ENCODE measurements at regions not wholly inside any gene's neighbourhood (a gene's known extent, or its start where the extent isn't known, plus 50 kb on each side); places are given as distances from the start of the nearest gene placed in this dataset.

DNA sequence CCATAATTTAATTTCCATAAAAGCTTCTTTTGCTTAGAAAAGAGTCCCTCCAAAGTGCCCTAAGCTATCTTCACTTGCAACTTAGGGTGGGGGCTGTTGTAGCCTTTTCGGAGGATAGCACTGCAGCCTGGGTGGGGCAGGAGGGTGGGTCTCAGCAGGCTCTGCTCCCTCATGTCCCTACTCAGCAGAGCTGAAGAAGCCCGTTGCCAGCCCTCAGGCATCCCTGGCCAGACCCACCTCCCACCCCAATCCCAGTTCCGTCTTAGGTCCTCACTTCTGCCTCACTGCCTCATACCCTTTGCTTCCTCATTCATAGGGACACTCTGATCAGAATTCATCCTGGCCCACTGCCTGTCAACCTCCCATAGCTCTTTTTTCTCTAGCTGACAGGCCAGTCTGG, 99.8 kb upstream of the ZMIZ1 start (continued):
- TF ChIP-seq ZBTB33 (IDR thresholded peaks at IDR 0.05; ENCODE audit: borderline replicate concordance, low read depth) (no peak), CHD2 (IDR thresholded peaks at IDR 0.05; ENCODE audit: low read length, partially characterized antibody) (no peak), SMC3 (IDR thresholded peaks at IDR 0.05; ENCODE audit: low read depth, low read length) (no peak), MXI1 (IDR thresholded peaks at IDR 0.05; ENCODE audit: low read depth, low read length) (no peak), USF1 (IDR thresholded peaks at IDR 0.05; ENCODE audit: borderline replicate concordance, low read depth) (no peak), POLR2AphosphoS5 (IDR thresholded peaks at IDR 0.05; ENCODE audit: low read depth, low read length) (no peak), JUND (IDR thresholded peaks at IDR 0.05) (no peak)

DNA sequence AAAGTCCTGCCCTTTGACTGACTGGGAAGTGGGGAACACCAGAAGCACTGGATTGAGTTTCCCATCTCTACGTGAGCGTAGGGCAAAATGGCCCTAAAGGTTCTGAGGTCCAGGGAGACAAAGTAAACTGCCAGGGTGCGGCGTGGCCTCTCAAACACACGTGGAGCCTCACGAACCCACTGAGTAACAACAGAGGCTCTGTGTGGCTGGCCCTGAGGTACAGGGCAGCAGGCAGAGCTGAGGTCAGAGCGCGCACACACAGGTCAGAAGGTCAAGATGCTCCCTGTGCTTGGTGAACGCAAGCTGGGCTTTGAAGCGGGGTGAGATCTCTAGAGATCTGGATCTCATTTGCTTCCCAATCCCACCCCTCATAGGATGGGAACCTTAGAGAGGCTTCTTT, 99.0 kb upstream of the ZMIZ1 start:
- no peaks in the 10 kb centered on the region for H3K9me3 ChIP-seq
- POLR2A ChIA-PET, result interaction anchor here (1.4 kb wide), 1 partner anchor 59 kb away, joined by 4 read pairs; no protein-coding TSS in a partner anchor
- no peak for TF ChIP-seq CHD2 (IDR thresholded peaks at IDR 0.05; ENCODE audit: low read length, partially characterized antibody)
- TF ChIP-seq POLR2AphosphoS5 (IDR thresholded peaks at IDR 0.05; ENCODE audit: low read depth, low read length), result no peak
- TF ChIP-seq, protein P1, sequence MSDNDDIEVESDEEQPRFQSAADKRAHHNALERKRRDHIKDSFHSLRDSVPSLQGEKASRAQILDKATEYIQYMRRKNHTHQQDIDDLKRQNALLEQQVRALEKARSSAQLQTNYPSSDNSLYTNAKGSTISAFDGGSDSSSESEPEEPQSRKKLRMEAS (IDR thresholded peaks at IDR 0.05; ENCODE audit: low read depth), result no peak
- no peak for TF ChIP-seq USF1 (IDR thresholded peaks at IDR 0.05; ENCODE audit: borderline replicate concordance, low read depth)
- TF ChIP-seq EZH2phosphoT487 (IDR thresholded peaks at IDR 0.05; ENCODE audit: borderline replicate concordance, low read depth), result no peak
- TF ChIP-seq MEF2A (IDR thresholded peaks at IDR 0.05; ENCODE audit: borderline replicate concordance, low read depth), result no peak
- TF ChIP-seq, protein P2, sequence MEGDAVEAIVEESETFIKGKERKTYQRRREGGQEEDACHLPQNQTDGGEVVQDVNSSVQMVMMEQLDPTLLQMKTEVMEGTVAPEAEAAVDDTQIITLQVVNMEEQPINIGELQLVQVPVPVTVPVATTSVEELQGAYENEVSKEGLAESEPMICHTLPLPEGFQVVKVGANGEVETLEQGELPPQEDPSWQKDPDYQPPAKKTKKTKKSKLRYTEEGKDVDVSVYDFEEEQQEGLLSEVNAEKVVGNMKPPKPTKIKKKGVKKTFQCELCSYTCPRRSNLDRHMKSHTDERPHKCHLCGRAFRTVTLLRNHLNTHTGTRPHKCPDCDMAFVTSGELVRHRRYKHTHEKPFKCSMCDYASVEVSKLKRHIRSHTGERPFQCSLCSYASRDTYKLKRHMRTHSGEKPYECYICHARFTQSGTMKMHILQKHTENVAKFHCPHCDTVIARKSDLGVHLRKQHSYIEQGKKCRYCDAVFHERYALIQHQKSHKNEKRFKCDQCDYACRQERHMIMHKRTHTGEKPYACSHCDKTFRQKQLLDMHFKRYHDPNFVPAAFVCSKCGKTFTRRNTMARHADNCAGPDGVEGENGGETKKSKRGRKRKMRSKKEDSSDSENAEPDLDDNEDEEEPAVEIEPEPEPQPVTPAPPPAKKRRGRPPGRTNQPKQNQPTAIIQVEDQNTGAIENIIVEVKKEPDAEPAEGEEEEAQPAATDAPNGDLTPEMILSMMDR (IDR thresholded peaks at IDR 0.05), result no peak
- TF ChIP-seq PBX3 (IDR thresholded peaks at IDR 0.05), result no peak
- TF ChIP-seq FOSL2 (IDR thresholded peaks at IDR 0.05; ENCODE audit: borderline replicate concordance, low read depth), result no peak
- no peak for TF ChIP-seq YY1 (IDR thresholded peaks at IDR 0.05; ENCODE audit: low read depth)
- no peak for TF ChIP-seq GABPA (IDR thresholded peaks at IDR 0.05; ENCODE audit: low read depth)
- TF ChIP-seq TAF1 (IDR thresholded peaks at IDR 0.05; ENCODE audit: borderline replicate concordance, low read depth, low read length), result no peak

More for the DNA sequence above, 99.0 kb upstream of the ZMIZ1 start:
- Histone ChIP-seq H3K9ac (no peak overlapping the region), H3F3A (replicated peaks; ENCODE audit: insufficient read depth) (peaks cover 22% of the 10 kb centered on the region), H4K20me1 (ENCODE audit: insufficient read depth) (no peaks in the 10 kb centered on the region), H2AFZ (ENCODE audit: low read depth) (no peak overlapping the region), H3K79me2 (ENCODE audit: insufficient read depth) (no peaks in the 10 kb centered on the region), H3K4me2 (no peak overlapping the region), H3K4me1 (ENCODE audit: control insufficient read depth in 1 of 2, insufficient read depth in 2 of 2, low read depth in 1 of 2, low read length in 1 of 2) (peaks cover 39 to 77% of the 10 kb centered on the region in 2 experiments), H3K4me3 (ENCODE audit: low read depth in 2 of 2, low read length in 1 of 2) (no peak overlapping the region), H3K27me3 (ENCODE audit: insufficient read depth) (no peaks in the 10 kb centered on the region), H3K27ac (ENCODE audit: low read depth in 2 of 2, low read length in 1 of 2) (peak overlapping the region in 1 of 2 experiments; percentile 16; a peak in 1 of 4 replicates), H3K9me2 (no peaks in the 10 kb centered on the region), H3K36me3 (replicated peaks in 1 of 2; ENCODE audit: control insufficient read depth in 1 of 2, insufficient read depth in 2 of 2, low read length in 1 of 2) (no peaks in the 10 kb centered on the region)
- DNase-seq, result no peak
- CTCF ChIA-PET, result no interaction called here
- 93% methylated on average over 10 of the region's 10 CpGs for WGBS (ENCODE audit: low lambda C conversion rate)
